NCI-H2196 treated with DMSO at 0.1 percent for 48 hours (cell line): ENCODE measurements at regions not wholly inside any gene's neighbourhood (a gene's known extent, or its start where the extent isn't known, plus 50 kb on each side); places are given as distances from the start of the nearest gene placed in this dataset.
A peak's percentile ranks its signal among the peaks of the same experiment; 100 is the strongest.

Experiments
- DNase-seq: peaks from one replicate; lab custom pipeline; 2025; ENCODE audit not compliant: unreplicated experiment; lab: John Stamatoyannopoulos, UW

- DNase-seq: no peak
Observed at GRCh38 chr16:20259541-20259940, 67.8 kb downstream of the GP2 start.

GRCh38 chr16:20257234-20257633 lies 70.1 kb downstream of the GP2 start:
- DNase-seq: no peak

DNA sequence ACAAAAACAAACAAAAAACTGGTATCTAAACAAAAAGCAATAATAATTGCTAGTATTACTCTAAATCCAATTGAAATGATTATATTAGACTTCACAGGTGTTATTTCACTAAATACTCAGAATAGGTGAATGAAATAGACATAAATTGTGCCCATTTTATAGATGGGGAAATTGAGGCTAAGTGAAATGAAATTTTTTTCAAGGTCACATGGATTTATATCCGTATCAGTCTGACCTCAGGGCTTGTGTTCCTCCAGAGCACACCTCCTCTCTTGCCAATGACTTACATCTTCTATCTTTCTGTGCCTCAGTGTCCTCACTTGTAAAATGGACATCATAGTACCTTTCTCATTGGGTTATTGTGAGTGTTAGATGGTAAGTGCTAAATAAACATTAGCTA lies 72.3 kb downstream of the GP2 start:
- no peak for DNase-seq

DNA sequence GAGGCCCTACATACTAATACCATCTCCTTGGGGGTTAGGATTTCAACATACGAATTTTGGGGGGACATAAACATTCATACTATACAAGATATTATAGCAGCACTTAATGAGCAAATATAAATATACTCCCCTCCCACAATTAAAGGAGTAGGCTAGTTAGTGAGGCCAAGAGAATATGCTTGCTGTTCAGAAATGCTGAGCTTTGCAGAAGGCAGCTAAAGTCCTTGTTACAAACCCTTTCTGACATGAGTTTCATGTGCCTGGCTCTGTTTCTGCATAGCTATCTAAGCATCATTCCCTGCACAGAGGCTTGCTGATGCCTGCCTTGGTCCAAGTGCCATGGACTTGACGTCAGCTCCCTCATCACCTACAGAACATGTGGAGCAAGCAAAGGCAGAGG lies 73.5 kb downstream of the GP2 start:
- DNase-seq: no peak

DNA sequence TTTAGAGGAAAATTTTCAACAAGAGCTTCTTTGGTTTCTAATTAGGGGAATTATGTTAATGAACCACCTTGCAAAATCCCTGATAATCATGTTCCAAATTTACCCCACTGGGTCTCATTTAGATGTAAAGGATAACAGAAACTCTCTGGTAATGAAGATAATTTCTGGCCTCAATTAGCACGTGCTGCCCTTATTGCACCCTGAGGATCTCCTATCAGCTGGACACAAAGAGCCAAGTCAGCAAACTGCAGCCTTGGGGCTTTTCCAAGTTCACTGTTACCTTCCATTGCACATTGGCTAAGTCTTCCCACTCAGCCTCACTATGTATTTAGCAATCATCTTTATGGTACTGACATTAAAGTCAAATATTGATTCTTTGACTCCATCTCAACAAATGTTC lies 78.1 kb downstream of the GP2 start:
- no peak for DNase-seq

GRCh38 chr16:20247076-20247475 lies 80.2 kb downstream of the GP2 start:
- DNase-seq: no peak

- DNase-seq: no peak
Observed at GRCh38 chr16:20243731-20244281, 83.5 kb downstream of the GP2 start.

- no peak for DNase-seq
Observed at GRCh38 chr16:20242568-20243255, 84.6 kb downstream of the GP2 start.

DNA sequence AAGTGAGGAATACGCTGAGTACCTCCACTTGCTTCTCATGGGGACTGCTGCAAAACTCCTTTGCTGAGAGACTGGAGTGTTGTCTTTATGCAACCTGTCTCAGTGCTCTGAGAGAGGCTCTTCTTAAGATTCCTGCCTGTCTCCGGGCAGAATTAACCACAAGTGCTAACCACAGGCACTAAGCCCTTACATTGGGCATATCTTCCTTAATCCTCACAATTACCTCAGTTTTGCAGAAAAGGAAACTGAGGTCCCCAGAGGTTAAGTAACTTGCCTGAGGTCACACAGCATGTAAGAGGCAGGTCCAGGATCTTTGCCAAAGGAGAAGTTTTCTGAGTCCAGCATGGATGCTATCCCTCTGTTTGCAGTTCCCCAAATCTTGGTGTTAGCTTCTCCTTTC lies 86.0 kb downstream of the GP2 start:
- DNase-seq: no peak

DNA sequence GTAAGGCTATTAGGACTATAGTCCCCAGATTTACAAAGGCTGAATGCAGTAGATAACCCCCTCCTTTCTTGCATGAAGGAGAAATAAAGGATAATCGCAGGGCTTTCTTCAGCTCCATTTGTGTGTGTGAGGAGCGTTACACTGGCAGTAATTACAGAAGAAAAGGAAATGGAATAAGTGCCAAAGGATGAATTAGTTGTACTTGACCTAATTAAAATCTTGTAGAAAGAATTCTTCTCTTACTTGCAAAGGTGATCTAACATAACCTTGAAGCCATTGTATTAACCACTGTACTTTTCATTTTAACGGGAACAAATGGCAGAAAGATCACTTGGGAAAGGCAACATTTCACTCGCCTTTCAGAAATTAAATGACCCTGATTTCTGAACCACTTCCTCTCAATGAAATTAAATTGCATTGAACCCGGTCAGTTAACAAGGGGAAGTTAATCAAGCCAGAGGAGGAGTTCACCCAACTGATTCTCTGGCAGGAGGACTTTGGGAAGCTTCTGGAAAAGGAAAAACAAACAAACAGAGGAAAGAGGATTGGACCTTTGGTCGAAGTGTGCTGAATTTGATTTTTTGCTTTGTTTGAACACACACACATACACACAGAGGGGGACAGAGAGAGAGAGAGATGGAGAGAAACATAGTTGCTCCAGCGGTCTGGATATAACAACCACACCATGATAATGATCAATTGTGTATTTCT lies 90.6 kb downstream of the GP2 start:
- no peak for DNase-seq

- DNase-seq: no peak
Observed at GRCh38 chr16:20225228-20225733, 102.0 kb downstream of the GP2 start.

DNA sequence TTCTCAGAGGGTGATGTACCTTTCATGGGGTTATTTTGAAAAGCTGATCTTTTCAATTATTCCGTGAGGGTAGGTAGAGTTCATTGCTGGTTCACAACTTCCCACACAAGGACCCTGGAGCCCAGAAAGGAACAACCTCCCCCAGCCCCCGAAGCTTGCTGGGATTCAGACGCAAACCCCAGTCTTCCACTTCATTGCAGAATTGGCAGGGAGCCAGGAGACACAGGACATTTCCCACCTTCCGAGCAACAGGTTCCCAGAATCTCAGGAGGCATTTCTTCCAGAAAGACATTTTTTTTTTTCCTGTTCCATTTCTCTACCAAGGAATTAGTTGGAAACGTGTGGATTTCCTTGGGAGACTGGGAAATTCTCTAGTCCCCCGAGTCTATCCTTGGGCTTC lies 106.1 kb downstream of the GP2 start:
- DNase-seq: no peak

- no peak for DNase-seq
Observed at GRCh38 chr16:20218093-20218492, 109.2 kb downstream of the GP2 start.

DNA sequence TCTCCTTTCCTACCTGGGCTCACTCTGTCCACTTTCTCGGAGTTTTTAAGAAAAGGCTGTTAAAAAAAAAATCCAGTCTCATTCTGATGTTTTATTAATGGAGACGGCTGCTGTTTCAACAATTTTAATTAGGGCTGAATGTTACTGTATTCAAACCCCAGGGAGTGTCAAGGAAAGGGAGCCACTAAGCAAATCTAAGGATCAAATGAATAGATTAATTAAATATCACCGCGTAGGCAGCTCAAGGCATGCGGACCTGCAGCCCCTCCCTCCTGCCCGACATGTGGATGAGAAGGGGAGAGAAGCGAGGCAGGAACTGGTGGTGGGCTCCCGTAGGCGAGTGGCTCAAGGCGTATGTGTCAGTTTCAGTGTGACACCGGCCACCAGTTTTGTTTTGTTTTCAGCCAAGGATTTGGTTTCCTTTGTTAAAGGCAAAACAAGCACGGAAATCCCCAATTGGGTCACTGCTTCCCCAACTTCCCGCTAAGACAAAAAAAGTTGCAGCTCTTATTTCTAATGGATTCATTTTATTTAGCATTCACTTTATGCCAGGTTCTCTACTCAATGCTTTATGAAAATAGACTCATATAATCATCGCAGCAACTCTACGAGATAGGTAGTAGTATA lies 110.6 kb downstream of the GP2 start:
- DNase-seq: no peak

- DNase-seq: no peak
Observed at GRCh38 chr16:20214401-20214800, 112.9 kb downstream of the GP2 start.

GRCh38 chr16:20203272-20203671 lies 124.0 kb downstream of the GP2 start:
- no peak for DNase-seq

DNA sequence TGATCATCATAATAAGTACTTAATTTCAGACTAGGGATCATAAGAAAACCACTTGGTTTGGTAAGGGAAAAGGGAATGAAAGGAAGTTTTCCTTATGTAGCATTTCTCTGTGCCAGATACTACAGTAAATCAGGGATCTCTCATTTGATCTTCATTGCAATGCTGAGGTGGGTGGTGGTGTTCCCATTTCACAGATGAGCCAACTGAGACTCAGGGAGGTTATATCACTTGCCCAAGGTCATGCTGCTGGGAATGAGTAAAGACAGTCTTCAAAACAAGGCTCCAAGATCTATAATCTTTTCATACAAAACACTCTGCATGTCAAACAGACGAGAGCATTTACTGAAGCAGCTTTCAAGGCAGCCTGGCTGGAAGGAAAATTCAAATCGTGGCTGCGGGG lies 124.6 kb downstream of the GP2 start:
- no peak for DNase-seq

DNA sequence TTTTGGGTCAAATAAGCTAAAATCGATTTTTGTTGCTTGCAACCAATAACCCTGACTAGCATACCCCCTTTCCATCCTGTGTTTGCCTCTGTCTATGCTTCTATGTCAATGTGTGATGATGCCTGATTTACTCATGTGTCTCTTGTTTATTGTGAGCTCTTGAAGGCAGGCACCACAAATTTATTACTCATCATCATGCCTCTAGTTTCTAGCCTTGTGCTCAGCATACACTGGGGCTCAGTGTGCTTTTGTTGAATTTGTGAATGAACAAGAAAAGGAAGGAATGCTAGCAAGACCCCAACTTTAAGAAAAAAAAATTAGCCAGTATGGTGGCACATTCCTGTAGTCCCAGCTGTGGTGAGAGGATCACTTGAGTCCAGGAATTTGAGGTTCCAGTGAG lies 119.1 kb upstream of the GPR139 start:
- no peak for DNase-seq

- no peak for DNase-seq
Observed at GRCh38 chr16:20191566-20191965, 117.9 kb upstream of the GPR139 start.

DNA sequence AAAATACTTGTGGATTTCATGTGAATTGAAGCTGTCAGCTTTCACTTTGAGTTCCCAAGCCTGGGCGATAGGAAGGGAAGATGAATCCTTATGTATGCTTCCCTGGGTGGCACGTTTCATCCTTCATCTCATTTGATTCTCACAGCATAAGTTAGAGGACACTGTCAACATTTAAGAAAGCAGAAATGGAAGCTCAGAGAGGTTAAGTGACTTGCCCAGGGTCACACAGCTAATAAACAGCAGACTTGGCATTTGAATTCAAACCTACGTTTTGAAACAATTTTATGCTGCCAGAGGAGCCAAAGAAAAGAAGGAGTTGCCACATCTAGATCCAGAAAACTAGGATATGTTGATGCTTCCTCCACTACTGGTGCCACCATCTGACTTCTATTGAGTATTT lies 108.3 kb upstream of the GPR139 start:
- DNase-seq: no peak

GRCh38 chr16:20181416-20181815 lies 107.7 kb upstream of the GPR139 start:
- peak; percentile 42 for DNase-seq

GRCh38 chr16:20178297-20178696 lies 104.6 kb upstream of the GPR139 start:
- DNase-seq: no peak
